ENCODE measurements at regions not wholly inside any gene's neighbourhood (a gene's known extent, or its start where the extent isn't known, plus 50 kb on each side); places are given as distances from the start of the nearest gene placed in this dataset.

DNA sequence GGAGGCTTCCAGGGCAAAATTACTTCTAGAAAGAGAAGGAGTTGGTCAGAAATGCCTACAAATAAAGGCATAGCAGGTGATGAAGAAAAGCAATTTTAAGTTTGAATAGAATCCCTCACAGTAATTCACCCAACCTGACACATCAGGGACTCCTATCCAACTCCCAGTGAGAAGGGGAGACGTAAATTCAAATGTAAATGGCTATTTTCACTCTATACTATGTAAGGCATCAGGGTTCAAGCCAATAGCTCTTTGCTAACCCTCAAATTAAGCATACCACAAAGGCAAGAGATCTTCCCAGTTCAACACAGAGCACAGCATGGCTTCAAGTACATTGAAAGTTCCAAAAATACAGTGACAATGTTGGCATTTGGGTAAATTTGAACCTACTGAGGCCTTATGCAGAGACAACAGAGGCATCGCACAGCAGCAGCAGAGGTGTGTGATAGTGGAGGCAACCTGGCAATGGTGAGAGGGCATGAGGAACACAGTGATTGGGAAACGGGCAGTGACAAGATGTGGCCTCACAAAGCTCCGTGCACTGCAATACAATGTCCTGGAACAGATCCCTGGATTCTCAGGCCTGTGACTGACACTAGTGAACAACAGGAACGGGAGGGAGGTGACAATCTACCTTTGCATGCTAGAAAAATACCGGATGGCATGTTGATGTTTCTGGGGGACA is 95.7 kb downstream of the VSTM2A start:
- no peak for ATAC-seq
- DNase-seq (ENCODE audit: low spot score): no peak
- intact Hi-C loops (cut with DNase I): no loop called here

DNA sequence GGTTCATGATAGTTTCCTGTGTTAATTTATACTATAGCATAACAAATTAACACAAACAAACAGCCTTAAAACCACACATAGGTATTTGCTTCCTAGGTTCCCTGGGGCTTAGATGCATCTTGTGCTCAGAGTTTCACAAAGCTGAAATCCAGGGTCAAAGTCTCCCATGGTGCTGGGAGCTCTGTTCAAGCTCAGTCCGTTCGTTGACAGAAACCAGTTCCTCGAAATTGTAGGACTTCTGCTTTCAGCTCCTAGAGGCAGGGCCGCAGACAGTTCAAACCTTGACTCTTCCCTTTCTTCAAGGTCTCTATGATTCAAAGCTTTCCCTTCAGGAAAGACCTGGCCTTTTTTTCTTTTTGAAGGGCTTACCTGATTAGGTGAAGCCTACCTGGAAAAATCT is 90.5 kb downstream of the VSTM2A start:
- DNase-seq (ENCODE audit: low spot score): no peak
- intact Hi-C loops (cut with DNase I): no loop called here
- ATAC-seq: no peak

DNA sequence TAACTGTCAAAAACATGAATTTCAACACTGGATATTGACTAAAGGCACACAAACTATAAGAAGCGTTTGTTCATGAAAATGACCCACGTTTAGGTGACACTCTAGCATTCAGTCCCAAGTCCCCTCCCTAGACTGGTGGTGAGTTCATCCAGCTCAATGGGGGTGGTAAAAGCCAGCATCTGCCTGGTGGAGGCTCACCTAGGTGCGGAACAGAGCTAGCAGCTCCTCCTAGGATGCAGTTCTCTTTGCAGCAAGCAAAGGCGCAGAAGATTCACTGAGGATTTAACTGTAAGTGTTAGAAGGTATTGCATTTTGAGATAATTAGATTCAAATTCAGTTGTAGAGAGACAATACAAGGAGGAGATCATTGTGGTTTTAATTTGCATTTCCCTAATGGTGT is 87.6 kb downstream of the VSTM2A start:
- ATAC-seq (no peak), DNase-seq (ENCODE audit: low spot score) (no peak)
- intact Hi-C loops (cut with DNase I): no loop called here

DNA sequence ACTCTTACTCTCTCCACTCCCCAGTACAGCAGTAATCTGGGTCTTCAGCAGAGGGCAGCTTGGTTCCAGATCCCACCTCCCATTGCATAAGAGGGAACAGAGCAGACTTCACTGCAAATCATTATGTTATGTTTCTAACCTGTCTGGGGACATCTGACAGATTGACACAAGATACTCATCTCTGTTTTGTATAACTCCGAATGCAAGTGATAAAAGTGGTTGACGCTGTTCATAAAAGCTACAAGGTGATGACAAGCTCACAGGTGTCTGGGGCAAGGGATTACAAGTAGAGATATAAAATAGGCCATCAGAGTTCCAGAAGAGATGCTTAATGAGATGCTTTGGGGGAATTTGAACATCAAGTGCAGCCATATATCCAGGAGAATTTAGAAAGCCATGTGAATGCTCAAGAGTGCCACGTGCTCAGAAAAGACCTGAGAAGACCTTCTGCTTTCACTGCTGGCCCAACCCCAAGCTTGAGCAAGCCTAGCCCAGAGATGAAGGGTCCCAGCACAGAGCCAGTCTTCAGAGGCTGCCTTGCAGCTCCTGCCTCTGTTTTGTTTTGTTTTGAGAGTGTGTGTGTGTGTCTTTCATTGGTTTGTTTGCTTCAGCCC is 80.6 kb downstream of the VSTM2A start:
- DNase-seq (ENCODE audit: low spot score) (no peak), ATAC-seq (no peak)
- intact Hi-C loops (cut with DNase I): no loop called here
